ENCODE measurements at regions not wholly inside any gene's neighbourhood (a gene's known extent, or its start where the extent isn't known, plus 50 kb on each side); places are given as distances from the start of the nearest gene placed in this dataset.
"Not testable (repeated sequence)": the region's sequence is repeated elsewhere in the genome, so short reads cannot be mapped to it uniquely, and the experiment has no call there.

DNA sequence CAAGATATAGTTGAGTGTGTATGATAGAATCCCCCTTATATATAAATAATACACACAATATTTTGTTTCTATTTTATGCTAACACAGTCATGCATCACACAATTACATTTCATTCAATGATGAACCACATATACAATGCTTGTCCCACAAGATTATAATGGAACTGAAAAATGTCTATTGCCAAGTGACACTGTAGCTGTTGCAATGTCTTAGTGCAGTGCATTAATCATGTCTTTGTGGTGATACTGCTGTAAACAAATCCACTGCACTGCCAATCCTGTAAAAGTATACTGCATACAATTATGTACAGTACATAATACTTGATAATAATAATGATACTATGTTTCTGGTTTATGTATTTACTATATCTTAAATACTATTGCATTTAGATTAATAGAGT lies 512.1 kb upstream of the CNTN3 start:
- DNase-seq (ENCODE audit: low read depth) = no peak

DNA sequence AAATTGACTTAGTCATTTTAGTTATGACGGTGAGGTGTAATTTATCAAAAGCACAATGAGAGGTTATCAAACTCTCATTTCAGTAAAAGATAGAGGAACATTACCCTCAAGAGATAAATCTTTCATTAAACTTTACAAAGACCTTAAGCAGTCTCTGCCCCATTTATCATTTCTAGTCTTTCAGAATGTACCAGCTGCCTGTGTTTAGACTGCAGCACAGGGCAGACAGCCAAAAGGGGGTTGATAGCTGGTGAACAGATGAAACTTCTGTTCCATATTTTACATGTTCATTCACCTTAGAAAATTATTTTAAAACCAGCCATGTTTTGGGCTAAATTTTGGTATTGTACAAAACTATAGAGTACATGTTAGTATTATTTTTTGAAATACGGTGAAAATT lies 514.6 kb upstream of the CNTN3 start:
- DNase-seq (ENCODE audit: low read depth) = no peak

DNA sequence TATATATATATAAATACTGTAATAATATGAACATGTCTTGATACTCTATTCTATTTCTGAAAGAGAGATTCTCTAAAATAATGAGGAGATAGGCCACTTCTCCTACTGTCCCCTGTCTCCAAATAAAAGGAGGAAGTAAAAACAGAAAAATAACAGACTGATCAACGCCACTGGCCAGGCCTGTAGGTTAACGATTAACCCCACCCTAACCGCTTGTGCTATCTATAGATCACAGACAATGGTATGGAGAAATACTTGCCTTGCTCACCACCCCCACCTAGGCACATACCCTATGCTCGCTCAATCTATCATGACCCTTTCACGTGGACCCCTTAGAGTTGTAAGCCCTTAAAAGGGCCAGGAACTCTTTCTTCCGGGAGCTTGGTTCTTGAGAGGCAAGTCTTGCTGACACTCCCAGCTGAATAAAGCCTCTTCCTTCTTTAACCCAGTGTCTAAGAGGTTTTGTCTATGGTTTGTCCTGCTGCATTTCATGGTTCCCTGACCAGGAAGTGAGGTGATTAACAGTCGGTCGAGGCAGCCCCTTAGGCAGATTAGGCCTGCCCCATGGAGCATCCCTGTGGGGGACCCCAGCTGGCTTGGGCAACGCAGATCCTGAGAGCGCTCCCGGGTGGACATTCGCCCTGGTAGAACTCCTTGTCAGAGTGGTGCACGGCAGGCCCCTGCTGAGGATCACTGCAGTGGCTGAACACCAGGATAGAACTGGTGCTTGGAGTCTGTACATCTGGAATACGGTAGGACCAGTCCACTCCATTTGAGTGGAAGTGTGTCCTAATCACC lies 521.8 kb upstream of the CNTN3 start:
- DNase-seq (ENCODE audit: low read depth) = no peak

DNA sequence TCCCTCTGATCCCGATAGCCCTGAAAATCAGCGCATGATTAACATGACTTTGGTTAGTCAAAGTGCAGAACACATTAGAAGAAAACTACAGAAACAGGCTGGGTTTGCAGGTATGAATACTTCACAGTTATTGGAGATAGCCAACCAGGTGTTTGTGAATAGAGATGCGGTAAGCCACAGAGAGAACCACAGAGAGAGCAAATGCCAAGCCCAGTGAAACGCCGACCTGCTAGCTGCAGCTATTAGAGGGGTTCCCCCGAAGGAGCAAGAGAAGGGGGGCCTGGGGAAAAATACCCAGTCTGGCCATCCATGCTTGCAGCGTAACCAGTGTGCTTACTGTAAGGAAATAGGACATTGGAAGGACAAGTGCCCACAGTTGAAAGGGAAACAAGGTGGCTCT lies 523.9 kb upstream of the CNTN3 start:
- no peak for DNase-seq (ENCODE audit: low read depth)

DNA sequence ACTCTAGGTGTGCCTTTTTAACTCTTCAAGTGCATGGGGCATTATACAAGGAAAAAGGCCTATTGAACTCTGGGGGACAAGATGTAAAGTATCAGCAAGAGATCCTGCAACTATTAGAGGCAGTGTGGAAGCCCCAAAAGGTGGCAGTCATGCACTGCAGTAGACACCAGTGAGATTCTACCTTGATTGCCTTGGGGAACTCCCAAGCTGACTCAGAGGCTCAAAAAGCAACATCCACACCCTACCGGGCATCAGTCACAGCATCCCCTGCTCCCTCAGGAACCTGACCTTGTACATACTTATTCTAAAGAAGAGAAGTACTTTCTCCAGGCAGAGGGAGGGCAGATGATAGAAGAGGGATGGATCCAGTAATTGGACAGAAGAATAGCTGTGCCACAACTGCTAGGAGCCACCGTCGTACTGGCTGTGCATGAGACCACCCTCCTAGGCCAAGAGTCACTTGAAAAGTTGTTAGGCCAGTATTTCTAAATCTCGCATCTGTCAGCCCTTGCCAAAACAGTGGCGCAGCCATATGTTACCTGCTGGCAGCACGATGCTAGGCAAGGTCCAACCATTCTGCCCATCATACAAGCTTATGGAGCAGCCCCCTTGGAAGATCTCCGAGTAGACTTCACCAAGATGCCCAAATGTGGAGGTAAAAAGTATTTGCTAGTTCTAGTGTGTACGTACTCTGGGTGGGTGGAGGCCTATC lies 523.1 kb upstream of the FRG2C start:
- no peak for DNase-seq (ENCODE audit: low read depth)

DNA sequence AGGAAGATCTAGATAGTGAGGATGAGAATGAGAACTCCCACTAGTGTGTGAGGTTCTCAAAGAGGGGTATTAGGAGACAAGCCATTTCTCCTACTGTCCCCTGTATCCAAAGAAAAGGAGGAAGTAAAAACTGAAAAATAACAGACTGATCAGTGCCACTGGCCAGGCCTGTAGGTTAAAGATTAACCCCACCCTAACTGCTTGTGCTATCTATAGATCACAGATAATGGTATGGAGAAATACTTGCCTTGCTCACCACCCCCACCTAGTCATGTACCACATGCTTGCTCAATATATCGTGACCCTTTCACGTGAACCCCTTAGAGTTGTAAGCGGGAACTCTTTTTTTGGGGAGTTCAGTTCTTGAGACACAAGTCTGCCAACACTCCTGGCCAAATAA lies 519.7 kb upstream of the FRG2C start:
- DNase-seq (ENCODE audit: low read depth) = no peak

DNA sequence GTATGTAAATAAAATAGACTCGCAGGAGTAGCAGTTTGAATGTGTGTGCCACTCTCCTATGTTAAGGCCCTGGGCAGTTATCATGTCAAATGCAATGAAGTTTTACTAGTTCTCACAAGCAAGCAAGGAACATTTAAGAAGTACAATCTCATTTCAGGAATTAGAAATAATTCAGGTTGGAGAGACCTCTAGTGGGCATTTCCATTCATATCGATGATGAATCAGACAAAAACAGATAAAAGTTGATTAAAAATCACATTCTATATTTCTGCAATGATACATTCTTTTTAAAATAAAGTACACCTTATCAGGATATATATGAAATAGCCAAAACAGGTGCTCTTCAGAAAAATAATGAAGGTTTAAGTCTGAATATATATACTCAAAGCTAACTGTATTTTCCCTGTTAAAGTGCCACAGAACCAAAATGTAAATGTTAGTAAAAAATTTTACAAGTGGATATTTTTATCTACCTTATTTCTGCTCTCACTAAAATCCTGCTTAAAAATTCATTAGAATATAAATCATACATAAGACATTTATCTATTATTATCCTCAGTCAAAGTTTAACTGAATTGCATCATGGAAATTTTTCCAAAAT lies 492.4 kb upstream of the FRG2C start:
- no peak for DNase-seq (ENCODE audit: low read depth)

DNA sequence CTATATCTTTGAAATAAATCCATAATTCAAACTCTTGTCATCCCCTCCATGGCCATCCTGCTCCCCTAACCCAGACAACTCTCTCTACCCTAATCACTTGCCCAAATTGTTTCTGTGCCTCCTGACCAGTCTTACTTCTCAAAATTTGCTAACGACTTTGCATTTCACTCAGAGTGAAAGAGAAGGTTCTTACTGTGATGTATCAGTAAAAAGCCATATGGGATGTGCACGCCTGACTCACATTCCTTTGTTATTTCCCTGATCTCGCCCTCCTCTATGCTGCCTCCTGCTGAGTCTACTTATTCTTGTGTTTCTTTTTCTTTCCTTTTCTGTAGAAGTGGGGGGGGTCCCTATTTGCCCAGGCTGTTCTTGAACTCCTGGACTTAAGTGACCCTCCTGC lies 487.2 kb upstream of the FRG2C start:
- no peak for DNase-seq (ENCODE audit: low read depth)

DNA sequence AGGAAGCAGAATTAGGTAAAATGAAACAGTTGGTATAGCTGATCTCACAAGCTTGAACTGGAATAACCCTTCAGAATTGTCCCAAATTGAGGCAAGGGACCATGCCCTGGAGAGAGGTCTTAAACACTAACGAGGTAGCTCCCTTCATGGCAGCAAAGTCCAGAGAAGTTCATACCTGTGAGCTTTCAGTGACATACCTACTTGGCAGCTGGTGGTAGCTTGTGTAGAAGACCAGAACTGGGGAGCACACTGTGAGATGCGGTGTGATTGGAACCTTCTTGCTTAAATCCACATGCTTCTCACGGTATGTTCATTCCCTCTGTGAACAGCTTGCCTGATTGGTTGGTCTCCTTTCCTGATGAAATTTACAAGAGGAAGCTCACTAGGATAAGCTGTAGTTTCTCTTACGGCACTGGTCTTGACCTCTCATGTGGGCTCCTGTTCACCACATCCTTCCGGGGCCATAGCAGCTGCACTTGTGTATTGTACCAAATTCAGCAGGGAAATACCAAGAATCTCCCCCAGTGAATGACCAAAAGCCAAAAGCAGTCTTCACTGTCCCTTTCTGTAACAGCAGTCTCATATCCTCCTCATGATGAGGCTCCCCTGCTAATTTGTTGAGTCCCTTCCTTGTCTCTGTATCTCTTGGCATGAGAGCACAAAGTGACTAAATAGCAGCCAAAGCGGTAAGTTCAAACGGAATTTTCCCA lies 483.7 kb upstream of the FRG2C start:
- no peak for DNase-seq (ENCODE audit: low read depth)

DNA sequence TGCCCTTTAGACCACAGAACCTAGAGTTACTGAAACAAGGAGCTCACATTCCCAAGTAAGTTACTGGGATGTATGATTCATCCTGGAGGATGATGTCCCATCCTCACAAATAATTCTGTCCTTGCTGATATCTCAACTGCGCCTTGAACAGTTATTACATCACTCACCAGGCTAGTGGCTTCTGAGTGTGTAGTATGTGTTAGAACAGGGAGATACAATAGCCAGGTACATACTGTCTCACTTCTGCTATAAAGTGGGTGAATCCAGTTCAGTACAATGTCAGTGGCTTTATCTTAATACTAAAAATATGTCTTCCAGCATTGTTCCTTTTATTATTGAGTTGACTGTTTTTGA lies 483.2 kb upstream of the FRG2C start:
- DNase-seq (ENCODE audit: low read depth) = no peak

DNA sequence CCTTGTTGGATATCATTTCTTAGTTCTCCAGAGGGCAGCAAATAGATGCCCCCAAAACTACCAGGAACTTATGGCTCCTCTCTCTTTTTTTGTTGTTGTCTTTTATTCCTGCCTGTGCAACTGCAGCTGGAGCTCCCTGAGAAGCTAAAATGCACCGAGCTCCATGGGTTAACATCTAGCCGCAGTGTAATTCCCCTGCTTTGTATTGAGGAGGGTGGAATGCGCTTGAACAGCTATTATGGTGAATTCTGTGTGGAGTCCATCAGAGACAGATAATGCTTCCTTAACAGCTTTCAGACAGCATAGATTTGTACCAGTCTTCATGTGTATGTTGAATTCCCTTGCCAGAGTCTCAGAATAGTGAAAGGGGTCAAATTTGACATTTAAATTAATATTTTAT lies 475.2 kb upstream of the FRG2C start:
- no peak for DNase-seq (ENCODE audit: low read depth)

DNA sequence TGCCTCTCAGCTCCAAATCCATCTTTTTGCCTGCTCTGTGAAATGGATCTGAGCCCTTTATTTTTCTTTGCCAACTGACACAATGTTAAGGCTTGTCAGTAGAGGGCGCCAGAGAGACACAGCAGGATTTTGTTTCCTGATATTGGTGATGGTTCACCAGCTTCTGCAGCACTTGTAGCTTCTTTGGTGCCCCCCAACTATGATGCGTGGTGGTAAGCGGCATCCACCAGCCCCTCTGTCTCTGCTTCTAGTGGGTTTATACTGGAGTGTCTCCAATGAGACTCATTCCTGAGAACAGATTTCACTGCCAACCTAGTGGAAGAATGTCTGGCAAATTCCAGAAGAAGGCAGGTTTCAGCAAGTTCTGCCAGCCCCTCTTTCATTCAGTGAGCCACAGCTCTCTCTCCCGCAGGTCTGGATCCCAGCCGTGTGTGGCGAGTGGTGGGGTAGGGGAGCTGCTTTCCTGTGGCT lies 471.9 kb upstream of the FRG2C start:
- DNase-seq (ENCODE audit: low read depth) = peak; percentile 9

DNA sequence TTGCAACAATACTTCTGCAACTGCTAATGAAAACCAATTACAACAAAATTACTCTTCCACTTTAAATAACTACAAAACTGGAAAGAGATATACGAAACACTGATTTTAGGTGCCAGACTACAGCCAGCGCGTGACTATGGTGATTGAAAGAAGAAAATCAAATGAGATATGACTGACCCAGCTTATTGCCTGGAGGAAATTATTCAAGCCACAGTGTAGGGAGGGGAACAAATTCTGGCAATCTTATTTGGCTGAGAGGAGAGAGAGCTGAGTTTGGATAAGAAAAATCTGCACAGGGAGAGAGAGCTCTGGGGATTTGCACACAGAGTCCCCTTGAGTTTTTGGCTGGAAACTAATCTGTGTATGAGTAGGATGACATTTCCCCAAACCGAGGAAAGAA lies 470.3 kb upstream of the FRG2C start:
- no peak for DNase-seq (ENCODE audit: low read depth)

DNA sequence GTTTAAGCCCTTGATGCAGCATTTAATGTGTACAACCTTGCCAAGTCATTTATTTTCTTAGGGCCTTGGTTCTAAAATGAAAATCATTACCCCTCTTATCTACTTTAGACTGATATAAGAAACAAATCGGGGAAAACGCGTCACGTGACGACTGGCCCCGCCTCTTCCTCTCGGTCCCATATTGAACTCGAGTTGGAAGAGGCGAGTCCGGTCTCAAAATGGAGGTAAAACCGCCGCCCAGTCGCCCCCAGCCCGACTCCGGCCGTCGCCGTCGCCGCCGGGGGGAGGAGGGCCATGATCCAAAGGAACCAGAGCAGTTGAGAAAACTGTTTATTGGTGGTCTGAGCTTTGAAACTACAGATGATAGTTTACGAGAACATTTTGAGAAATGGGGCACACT lies 449.8 kb upstream of the FRG2C start:
- DNase-seq (ENCODE audit: low read depth) = not testable (repeated sequence)

DNA sequence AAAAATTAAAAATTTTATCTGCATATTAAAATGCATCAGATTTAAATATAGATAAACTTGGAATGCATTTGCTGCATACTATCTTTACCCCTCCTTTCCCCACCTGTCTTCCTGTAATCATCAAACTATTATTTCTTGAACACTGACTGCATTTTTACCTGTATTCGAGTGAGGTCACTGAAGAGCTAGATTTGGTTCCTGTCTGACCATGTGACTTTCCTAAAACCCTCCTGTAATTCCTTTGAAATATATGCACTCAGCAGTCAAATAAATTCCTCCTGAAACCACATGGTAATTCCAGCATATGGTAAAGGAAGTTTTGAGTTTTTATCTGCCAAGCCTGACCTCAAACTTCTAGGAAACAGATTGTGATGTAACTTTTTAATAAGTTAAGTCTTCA lies 445.6 kb upstream of the FRG2C start:
- DNase-seq (ENCODE audit: low read depth) = no peak

DNA sequence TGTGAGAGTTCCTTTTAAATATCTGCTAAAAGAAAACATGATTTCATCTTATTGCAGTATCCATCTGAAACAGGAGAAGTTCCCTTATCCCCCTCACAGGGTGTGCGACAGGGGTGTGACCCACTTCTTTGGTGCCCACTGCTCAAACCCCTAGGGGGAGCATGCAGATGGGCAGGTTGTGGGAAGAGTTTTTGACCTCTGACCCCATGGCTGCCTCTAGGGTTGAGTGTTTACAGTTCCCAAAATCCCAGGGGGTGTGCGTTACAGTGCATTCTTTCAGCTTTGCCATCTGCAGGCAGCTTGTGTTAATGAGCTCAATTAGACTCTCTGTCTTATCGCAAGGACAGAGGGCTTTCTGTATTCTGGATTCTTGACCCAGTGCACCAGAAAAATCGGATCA lies 443.2 kb upstream of the FRG2C start:
- no peak for DNase-seq (ENCODE audit: low read depth)

DNA sequence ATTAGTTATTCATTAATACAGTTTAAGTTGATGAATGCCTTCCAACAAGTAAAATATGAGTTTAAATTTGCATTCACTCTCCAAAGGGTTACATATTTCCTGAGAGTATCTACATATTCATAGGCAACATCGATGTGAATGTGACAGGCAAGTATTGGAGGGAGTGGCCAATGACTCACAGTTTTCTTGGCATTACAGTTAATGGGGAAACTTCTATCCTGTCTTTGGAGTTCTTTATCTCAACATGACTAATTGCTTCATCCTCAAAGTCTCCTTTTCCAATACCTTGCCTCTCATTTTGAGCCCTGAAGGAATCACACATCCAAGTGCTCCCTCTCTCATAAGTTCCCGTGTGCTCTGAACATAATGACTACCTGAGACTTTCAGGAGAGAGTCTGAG lies 439.7 kb upstream of the FRG2C start:
- DNase-seq (ENCODE audit: low read depth) = no peak

DNA sequence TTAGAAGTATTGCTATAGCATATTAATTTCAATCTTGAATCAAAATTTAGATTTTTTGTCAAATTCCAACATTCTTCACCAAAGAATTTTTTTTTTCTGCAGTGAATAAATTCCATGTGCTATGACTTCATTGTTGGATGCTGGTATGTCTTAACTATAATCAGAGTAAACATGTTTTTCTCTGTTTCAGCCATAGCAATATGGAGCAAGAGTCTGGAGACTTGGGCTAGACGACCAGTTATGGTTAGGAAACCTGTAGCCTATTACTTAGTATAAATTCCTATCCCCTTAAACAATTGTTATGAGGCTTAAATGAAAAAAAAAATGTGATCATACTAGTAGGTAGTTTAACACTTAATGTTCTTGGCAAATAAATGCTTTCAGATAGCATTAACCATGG lies 431.9 kb upstream of the FRG2C start:
- DNase-seq (ENCODE audit: low read depth) = no peak

DNA sequence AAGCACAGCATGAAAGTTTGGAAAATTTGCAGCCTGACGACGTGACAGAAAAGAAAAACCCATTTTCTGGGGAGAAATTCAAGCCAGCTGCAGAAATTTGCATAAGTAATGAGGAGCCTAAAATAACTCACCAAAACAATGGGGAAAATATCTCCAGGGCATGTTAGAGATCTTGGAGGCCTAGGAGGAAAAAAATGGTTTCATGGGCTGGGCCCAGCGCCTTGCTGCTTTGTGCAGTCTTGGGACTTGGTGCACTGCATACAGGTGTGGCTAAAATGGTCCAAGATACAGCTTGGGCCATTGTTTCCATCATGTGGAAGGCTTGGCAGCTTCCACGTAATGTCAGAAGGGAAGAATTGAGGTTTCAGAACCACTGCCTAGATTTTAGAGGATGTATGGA lies 428.5 kb upstream of the FRG2C start:
- no peak for DNase-seq (ENCODE audit: low read depth)

DNA sequence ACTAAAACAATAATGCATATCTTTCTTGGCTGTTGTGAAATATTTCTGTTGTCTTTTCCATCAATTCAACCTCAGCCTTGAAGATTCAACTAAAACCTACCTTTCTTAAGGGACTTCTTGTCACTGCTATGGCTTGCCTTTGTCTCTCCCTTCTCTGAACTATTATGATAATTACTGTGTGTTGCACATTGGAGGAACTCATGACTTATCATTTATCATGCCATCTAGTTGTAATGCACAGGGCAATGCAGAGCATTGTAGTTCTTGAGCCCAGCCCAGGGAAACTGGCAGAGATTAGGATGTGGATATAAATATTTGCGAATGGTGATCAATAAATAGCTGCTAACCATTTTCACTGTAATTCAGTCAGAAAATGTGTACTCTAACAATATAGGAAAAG lies 427.1 kb upstream of the FRG2C start:
- no peak for DNase-seq (ENCODE audit: low read depth)

DNA sequence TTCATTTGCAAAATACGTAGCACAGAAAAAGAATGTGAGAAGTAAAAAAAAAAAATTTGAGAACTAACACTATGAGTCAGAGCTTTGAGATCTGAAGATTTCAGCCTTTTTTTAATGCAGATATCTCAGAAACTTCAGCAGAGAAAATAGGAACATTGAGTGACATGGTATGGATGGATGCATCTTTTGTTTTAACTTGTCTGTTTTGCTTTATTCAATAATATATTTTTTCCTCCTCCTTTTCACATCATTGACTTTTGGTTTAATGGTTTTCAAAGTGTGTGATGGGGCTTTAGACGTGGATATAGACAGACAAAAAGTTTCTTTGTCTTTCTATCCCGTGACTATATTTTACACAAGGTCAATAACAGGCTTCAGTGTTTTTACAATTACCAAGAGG lies 426.7 kb upstream of the FRG2C start:
- DNase-seq (ENCODE audit: low read depth) = no peak

DNA sequence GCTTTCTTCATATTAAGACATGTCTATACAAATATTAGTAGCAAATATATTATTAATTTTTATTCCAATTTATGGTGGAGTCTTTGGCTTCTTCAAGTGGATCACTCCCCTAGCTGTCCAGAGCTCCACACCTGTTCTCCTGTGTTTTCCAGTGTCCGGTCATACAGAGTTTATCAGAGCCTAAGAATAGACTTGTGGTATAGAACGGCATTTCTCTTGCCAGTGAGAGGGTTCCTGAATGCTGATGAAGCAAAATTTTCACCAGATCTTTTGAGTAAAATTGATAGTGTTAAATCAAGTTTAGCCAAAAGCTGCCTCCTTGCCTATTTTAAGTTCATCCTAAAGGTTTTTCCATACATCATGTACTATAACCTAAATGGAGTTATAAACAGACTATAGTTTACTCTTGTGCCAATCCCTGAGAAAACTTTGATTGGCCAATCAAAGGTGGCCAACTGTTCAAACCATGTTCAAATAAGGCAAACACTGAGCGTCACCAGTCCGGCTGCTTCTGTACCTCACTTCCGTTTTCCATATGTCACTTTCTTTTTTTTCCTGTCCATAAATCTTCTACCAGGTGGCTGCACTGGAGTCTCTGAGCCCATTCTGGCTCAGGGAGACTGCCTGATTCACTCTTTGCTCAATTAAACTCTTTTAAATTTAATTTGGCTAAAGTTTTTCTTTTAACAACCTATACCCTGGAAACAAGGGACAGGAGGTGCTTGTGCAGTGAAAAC lies 422.7 kb upstream of the FRG2C start:
- not testable (repeated sequence) for DNase-seq (ENCODE audit: low read depth)

All from GM04504 (cell line).